NAMALWA (cell line): ENCODE measurements at regions not wholly inside any gene's neighbourhood (a gene's known extent, or its start where the extent isn't known, plus 50 kb on each side); places are given as distances from the start of the nearest gene placed in this dataset.

ENCODE experiments used
- DNase-seq: peaks from one replicate; pipeline ENCODE4 v3.0.0-alpha.2; 2015; ENCODE audit warnings: low spot score

- no peak for DNase-seq
These were observed 116.7 kb upstream of the MYL2 start for GRCh38 chr12:111037047-111037446.

GRCh38 chr12:111035578-111036301 is 115.4 kb upstream of the MYL2 start:
- DNase-seq, result no peak

GRCh38 chr12:111034886-111035577 is 114.7 kb upstream of the MYL2 start:
- DNase-seq, result no peak

DNA sequence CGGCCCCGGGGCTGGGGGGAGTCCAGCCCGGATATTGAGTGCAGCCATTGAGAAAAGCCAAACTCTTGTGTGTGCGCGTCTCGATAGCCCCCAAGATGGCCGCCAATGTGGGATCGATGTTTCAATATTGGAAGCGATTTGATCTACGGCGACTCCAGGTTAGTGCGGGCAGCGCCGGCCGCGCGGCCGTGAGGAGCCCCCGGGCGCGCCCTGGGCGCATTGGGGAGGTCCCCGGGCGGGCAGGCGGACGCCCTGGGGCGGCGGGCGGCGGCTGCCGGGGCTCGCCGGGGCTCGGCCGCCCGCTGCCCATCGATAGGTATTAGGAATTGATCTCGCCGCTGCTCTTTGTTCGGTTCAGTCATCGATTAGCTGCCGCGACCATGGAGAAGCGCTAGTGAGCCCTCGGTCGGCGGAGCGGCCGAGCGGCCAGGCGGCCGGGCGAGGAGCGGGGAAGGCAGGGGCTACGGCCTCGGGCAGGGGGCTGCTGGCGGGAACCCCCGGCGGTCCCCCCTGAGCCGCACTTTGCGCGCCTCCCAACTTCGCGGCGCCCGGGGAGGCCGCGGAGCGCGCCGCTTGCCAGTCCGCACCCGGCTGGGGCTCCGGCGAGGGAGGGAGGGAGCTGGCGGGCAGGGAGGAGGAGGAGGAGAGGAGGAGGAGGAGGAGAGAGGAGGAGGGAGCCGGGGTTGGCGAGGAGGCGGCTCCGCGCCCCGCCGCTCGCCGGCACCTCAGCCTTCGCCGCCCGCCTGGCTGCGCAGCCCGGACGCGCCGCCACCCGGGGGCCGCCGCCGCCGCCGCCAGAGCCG is 113.9 kb upstream of the MYL2 start, which contains the start of gene CUX2:
Gene CUX2, plus strand, starts transcription at position 83 of the 803 bp plus-strand sequence.
- no peak for DNase-seq

DNA sequence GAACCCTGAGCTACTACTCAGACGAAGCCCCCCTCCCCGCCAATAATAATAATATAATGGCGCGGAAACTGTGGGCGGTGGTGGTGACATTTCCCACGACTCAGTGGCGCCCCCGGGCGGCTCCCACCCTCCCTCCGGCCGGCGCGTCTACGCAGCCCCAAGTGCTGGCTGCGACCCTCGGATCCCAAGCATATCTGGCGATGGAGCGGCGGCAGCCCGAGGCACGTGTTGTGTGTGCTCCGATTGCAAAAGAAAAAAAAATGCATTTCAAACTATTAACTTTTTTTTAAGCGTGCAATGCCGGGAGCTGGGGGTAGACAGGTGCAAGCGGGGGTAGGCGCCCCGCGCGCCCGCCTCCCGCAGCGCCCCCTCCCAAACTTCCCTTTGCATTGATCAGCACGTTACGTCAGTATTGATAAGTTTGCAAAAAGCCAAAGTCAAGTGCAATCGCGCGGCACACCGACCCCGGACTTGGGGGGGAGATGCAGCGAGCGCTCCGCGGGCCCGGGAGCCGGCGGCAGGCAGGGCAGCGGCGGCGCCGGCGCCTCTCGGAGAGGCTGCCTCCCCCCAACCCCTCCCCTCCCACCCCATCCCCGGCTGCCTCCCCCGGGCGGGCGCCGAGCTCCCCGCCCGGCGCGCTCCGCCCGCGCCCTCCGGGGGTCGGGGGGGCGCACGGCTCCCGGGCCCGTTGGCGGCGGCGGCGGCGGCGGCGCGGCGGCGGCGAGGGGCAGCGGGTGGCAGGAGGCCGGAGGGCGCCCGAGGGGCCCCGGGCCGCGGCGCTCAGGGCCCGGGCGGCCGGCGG is 113.1 kb upstream of the MYL2 start:
- no peak for DNase-seq

- no peak for DNase-seq
These were observed 112.2 kb upstream of the MYL2 start for GRCh38 chr12:111032591-111032919.

DNA sequence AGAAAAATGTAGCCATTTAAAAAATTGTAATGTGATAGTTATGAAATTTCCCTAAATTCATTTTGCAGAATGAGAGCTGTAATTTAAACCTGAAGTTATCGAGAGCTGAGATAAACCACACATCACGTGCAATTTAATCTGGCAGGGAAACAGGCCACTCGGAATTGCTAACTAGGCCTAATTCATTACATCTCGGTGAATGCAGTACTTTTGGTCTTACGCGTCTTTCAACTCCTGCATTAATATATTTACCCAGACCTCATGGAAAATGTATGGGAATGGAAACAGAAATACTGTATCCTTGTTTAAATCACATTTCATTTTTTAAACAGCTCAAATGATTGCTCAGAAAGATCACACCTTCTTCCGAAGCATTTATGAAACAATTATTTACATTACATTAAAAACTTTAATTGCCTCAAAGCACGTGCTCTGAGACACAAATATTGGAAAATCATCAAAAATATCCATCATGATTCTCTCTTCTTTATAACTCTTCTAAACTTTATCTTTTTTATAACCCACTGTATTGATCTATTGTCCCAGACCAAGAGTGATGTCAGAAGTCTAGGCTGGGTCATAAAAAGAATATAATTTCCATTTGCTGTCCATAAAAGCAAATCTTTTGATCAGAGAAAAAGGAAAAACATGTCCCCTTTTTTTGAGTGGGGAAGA is 111.7 kb upstream of the MYL2 start:
- no peak for DNase-seq

DNA sequence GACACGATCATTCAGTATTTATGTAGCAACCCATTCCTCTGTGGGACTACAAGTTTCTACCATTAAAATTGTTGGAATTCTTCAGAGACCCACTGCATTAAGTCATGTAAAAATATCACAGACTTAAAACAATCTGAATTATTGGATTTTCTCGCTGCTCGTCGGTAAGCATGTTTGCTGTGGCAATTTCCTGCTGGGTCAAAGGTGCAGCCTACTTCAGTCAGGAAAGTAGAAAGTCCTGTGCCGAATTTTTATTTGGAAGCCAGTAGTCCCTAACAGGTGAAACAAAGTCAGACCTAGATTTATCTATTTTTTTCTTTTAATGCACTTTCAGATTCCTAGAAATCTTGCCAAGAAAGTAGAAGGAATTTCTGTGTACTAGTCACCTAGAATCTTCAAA is 110.4 kb upstream of the MYL2 start:
- DNase-seq, result no peak

- DNase-seq, result no peak
These were observed 109.4 kb upstream of the MYL2 start for GRCh38 chr12:111029732-111030131.

- DNase-seq, result no peak
These were observed 108.9 kb upstream of the MYL2 start for GRCh38 chr12:111029305-111029704.

GRCh38 chr12:111028830-111029229 is 108.5 kb upstream of the MYL2 start:
- DNase-seq, result no peak

DNA sequence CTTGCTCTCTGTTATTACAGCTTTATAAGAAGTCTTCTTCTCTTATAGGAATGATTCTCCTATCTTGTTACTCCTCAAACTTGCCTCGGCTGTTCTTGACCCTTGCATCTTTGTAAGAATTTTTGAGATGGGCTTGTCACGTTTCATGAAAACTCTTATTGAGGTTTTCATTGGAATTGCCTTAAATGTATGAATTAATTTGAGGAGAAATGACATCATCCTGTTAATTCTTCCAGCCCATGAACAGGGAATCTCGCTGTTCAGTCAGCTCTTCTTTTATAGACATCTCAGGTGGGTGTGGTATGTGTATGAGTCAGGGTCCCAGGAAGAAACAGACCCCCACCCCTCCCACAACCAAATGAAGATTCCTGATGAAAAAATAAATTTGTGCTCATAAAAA is 107.1 kb upstream of the MYL2 start:
- no peak for DNase-seq

GRCh38 chr12:111025792-111026430 is 105.5 kb upstream of the MYL2 start:
- no peak for DNase-seq

DNA sequence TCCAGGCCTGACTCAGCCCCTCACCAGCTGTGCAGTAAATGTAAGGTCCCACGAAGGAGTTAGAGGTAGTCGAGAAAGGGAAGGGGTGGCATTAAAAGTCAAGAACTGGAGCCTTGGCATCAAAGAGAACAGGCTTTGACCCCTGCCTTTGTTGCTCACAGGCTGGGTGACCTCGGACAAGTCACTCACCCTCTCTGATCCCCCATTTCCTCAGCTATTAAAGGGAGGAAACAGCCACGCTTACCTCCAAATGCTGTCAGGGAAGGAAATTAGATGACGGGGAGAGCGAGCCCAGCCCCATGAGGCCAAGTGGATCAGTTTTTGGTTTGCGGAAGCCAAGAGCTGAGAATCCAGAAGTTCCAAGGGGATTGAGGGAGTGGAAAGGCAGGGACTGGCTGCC is 104.9 kb upstream of the MYL2 start:
- no peak for DNase-seq

GRCh38 chr12:111024205-111024801 is 103.9 kb upstream of the MYL2 start:
- peak; percentile 60 for DNase-seq

DNA sequence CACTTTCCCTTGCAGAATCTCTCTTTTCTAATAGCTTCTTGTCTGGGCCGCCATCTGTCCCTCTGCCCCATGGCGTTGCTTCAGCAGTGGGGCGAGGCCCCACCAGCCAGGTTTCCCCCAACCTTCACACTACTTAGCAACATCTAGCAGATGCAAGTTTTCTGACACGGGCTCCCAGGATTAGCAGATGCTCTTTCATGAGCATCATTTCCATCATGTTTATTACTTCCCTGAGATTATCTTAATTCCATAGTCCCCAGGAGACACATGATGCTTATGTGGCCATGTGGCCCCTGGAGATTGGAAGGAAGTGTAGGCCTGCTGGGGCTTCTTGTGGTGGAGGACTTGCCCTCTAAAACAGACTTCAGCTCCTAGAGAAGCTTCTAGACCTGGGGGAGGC is 102.0 kb upstream of the MYL2 start:
- no peak for DNase-seq

DNA sequence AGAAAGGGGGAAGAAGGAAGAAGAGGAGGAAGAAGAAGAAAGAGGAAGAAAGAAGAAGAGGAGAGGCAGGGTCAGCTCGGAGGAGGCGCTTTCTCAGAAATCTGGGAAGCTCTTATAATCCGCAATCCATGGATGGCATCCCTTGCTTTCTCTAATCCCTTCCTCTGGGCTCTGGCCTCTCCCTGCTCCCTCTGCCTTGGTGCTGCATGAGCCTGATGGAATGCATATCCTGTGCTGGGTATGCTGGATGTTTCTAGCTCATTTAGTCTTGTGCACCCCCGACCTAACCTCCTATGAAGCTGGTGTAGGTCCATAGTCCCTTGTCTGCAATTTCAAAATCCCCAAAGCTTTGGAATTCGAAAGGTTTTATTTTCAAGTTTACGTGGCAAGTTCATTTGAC is 94.2 kb upstream of the MYL2 start:
- no peak for DNase-seq

DNA sequence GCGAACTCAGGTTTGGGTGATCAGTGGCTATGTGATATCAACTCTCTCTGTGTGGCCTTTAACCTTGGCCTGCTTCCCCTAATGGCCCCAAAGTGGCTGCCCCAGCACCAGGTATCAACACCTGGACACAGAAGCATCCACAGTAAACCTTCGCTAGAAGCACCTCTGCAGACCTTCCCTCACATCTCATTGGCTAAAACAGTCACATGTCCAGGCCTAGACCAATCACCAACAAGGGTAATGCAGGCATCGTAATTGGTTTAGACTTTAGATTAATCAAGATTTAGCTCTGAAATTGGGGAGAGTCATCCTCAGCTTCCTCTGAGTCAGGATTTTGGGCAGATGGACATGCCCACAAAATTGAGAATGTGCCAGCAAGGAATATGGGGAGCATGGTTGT is 92.5 kb upstream of the MYL2 start:
- DNase-seq, result no peak

- no peak for DNase-seq
These were observed 91.7 kb upstream of the MYL2 start for GRCh38 chr12:111011999-111012600.

GRCh38 chr12:111010916-111011657 is 90.7 kb upstream of the MYL2 start:
- DNase-seq, result no peak
